GM12878 (cell line): ENCODE measurements at regions not wholly inside any gene's neighbourhood (a gene's known extent, or its start where the extent isn't known, plus 50 kb on each side); places are given as distances from the start of the nearest gene placed in this dataset.

Source experiments
- ATAC-seq: fragments of 200-7000 bp; cut with Tn5 transposase; 3 replicates; pipeline ENCODE4 v1.9.1; 2020; ENCODE audit warnings: mild to moderate bottlenecking, moderate library complexity
- BruUV-seq: library from RNA; stranded (reverse); fragments of 400-500 nt; replicated peaks from 2 replicates; lab custom pipeline; 2021; lab: Mats Ljungman, UMichigan
- CTCF ChIA-PET: fragments of 300-600 bp; sonication (Branson Sonifier 250); formaldehyde crosslinking; extraction: SDS; loops from one replicate; lab custom pipeline; 2021; ENCODE audit warnings: inconsistent platforms; lab: Yijun Ruan, JAX
- POLR2A ChIA-PET: fragments of 350-600 bp; formaldehyde crosslinking; extraction: SDS; loops from one replicate; lab custom pipeline; 2021; ENCODE audit warnings: inconsistent platforms; lab: Charles Lee
- RAD21 ChIA-PET: fragments of 300-600 bp; sonication (Branson Sonifier 250); formaldehyde crosslinking; loops from one replicate; lab custom pipeline; 2023; ENCODE audit warnings: antibody characterized with exemption; ENCODE audit not compliant: unreplicated experiment; lab: Charles Lee
- SMC1A ChIA-PET: fragments of 300-600 bp; sonication (Branson Sonifier 250); formaldehyde crosslinking; loops from one replicate; lab custom pipeline; 2023; ENCODE audit not compliant: unreplicated experiment, uncharacterized antibody; lab: Charles Lee
- DNase-seq: peaks from one replicate; pipeline ENCODE4 v3.0.0-alpha.2; 2011; ENCODE audit warnings: low read depth, low spot score
- FAIRE-seq: peaks from 3 replicates; lab custom pipeline; 2011; peaks lifted over from hg19 to GRCh38; lab: Jason Lieb, UNC
- H2AFZ ChIP-seq: 2 replicates; pipeline ENCODE4 v1.6.0; 2011; ENCODE audit warnings: low read depth, low read length, control low read depth; ENCODE audit not compliant: control insufficient read depth
- H3K27ac ChIP-seq: 2 replicates; pipeline ENCODE4 v1.5.1; 2011; ENCODE audit warnings: control low read depth; ENCODE audit not compliant: control insufficient read depth, insufficient read depth
- H3K27me3 ChIP-seq, 2 experiments: replicated peaks in 1 of 2; 2 replicates each; pipeline versions ENCODE4 v1.6.0 to v1.6.1; 2011; ENCODE audit warnings: low read length in 1 of 2; ENCODE audit not compliant: control insufficient read depth in 2 of 2, insufficient read depth in 2 of 2
- H3K36me3 ChIP-seq, 2 experiments: 2 replicates each; pipeline ENCODE4 v1.5.1; 2011; ENCODE audit warnings: low read length in 1 of 2; ENCODE audit not compliant: control insufficient read depth in 2 of 2, insufficient read depth in 2 of 2
- H3K4me1 ChIP-seq: 2 replicates; pipeline ENCODE4 v1.6.1; 2011; ENCODE audit warnings: mild to moderate bottlenecking, low read length, moderate library complexity, mixed read lengths; ENCODE audit not compliant: control insufficient read depth, insufficient read depth
- H3K4me2 ChIP-seq: 2 replicates; pipeline ENCODE4 v1.6.0; 2011; ENCODE audit warnings: control low read depth; ENCODE audit not compliant: control insufficient read depth, insufficient read depth
- H3K4me3 ChIP-seq: fragments of 200-600 bp; sonication (generic); 2 replicates; pipeline ENCODE4 v1.5.1; 2016
- H3K79me2 ChIP-seq: 2 replicates; pipeline ENCODE4 v1.6.0; 2011; ENCODE audit warnings: low read length; ENCODE audit not compliant: control insufficient read depth, insufficient read depth
- H3K9ac ChIP-seq: 2 replicates; pipeline ENCODE4 v1.8.0; 2011; ENCODE audit warnings: low read length, control low read depth, mixed read lengths; ENCODE audit not compliant: control insufficient read depth, insufficient read depth
- H3K9me3 ChIP-seq: replicated peaks from 3 replicates; pipeline ENCODE4 v1.5.1; 2011; ENCODE audit warnings: mild to moderate bottlenecking, low read length; ENCODE audit not compliant: control insufficient read depth, insufficient read depth
- H4K20me1 ChIP-seq: 2 replicates; pipeline ENCODE4 v1.6.0; 2011; ENCODE audit not compliant: control insufficient read depth, insufficient read depth
- CHD1 ChIP-seq: IDR thresholded peaks from 2 replicates; pipeline ENCODE4 v1.6.1; 2012; ENCODE audit warnings: low read depth, low read length, improper control_type of control experiment
- E2F4 ChIP-seq: IDR thresholded peaks from 2 replicates; pipeline ENCODE4 v1.6.1; 2012; ENCODE audit warnings: low read depth, low read length, improper control_type of control experiment
- E2F8 ChIP-seq: fragments of 450-650 bp; IDR thresholded peaks from 2 replicates; pipeline ENCODE4 v1.6.1; 2018; ENCODE audit warnings: mild to moderate bottlenecking, low read depth, moderate library complexity; ENCODE audit not compliant: partially characterized antibody
- ELK1 ChIP-seq: IDR thresholded peaks from 2 replicates; pipeline ENCODE4 v1.6.1; 2012; ENCODE audit warnings: low read depth, low read length, improper control_type of control experiment
- EP300 ChIP-seq, 2 experiments: fragments of 150-350 bp in 1 of 2; IDR thresholded peaks; 2 replicates each; pipeline ENCODE4 v1.6.1; 2011 to 2012; ENCODE audit warnings: low read depth in 2 of 2, low read length in 2 of 2, borderline replicate concordance in 1 of 2, improper control_type of control experiment in 1 of 2, inconsistent platforms in 1 of 2; ENCODE audit not compliant: control insufficient read depth in 1 of 2
- MLLT1 ChIP-seq: fragments of 450-650 bp; IDR thresholded peaks from 2 replicates; pipeline ENCODE4 v1.6.1; 2016; ENCODE audit warnings: mild to moderate bottlenecking
- MYC ChIP-seq: IDR thresholded peaks from 2 replicates; pipeline ENCODE4 v1.6.1; 2011; ENCODE audit warnings: mild to moderate bottlenecking, low read length, moderate library complexity, inconsistent platforms; ENCODE audit not compliant: insufficient read depth, insufficient replicate concordance, insufficient read length, severe bottlenecking
- NFXL1 ChIP-seq: fragments of 450-650 bp; IDR thresholded peaks from 2 replicates; pipeline ENCODE4 v1.6.1; 2017; ENCODE audit warnings: antibody characterized with exemption, mild to moderate bottlenecking, borderline replicate concordance
- POLR2A ChIP-seq: IDR thresholded peaks from 2 replicates; pipeline ENCODE4 v1.6.1; 2011; ENCODE audit warnings: low read depth, mild to moderate bottlenecking, low read length
- RUNX3 ChIP-seq: IDR thresholded peaks from 2 replicates; pipeline ENCODE4 v1.6.1; 2012; ENCODE audit warnings: low read length, inconsistent platforms
- SMARCA5 ChIP-seq: fragments of 450-650 bp; IDR thresholded peaks from 2 replicates; pipeline ENCODE4 v1.6.1; 2017; ENCODE audit warnings: mild to moderate bottlenecking
- SMC3 ChIP-seq: IDR thresholded peaks from 2 replicates; pipeline ENCODE4 v1.6.1; 2011; ENCODE audit warnings: low read length, improper control_type of control experiment, borderline replicate concordance
- SP1 ChIP-seq: IDR thresholded peaks from one replicate; pipeline ENCODE4 v1.6.1; 2011; ENCODE audit warnings: low read depth, low read length
- TAF1 ChIP-seq: IDR thresholded peaks from 2 replicates; pipeline ENCODE4 v1.6.1; 2011; ENCODE audit warnings: mild to moderate bottlenecking, low read depth, low read length, borderline replicate concordance
- WRNIP1 ChIP-seq: IDR thresholded peaks from 2 replicates; pipeline ENCODE4 v1.6.1; 2011; ENCODE audit warnings: low read depth, low read length, improper control_type of control experiment, borderline replicate concordance
- WGBS: methylation state at CpG from one replicate; pipeline ENCODE4 v1.1.6; 2016; ENCODE audit warnings: low lambda C conversion rate; ENCODE audit not compliant: insufficient replicate concordance, insufficient coverage; ENCODE audit errors: missing lambda C conversion rate; 5-methylcytosine and 5-hydroxymethylcytosine counted together
- in situ Hi-C: fragments of 300-500 bp; cut with MboI; formaldehyde crosslinking; loops from 9 replicates; pipeline ENCODE4 v1.14.3; 2018; ENCODE audit warnings: mixed read lengths
- intact Hi-C: fragments of 100-400 bp; cut with micrococcal nuclease; formaldehyde crosslinking; loops from one replicate; pipeline ENCODE4 v1.14.2; 2022; ENCODE audit not compliant: unreplicated experiment

GRCh38 chr2:151071906-151072305 is 189.8 kb downstream of the RBM43 start:
- intact Hi-C loops (no loop called here), in situ Hi-C loops (no loop called here)
- no peaks in the 10 kb centered on the region for H3K9me3 ChIP-seq
- H3K4me3 ChIP-seq, result no peak overlapping the region
- no TSS peak for BruUV-seq
- H3K79me2 ChIP-seq, result no peaks in the 10 kb centered on the region
- SMC1A ChIA-PET, result interaction anchor here (0.6 kb wide), 1 partner anchor 128 kb away, joined by 3 read pairs; no protein-coding TSS in a partner anchor
- TF ChIP-seq SMARCA5 (no peak), E2F4 (no peak), NFXL1 (no peak), TAF1 (no peak), SMC3 (no peak), EP300 (IDR thresholded peaks at IDR 0.05; ENCODE audit: borderline replicate concordance in 1 of 2, control insufficient read depth in 1 of 2, low read depth in 2 of 2, low read length in 2 of 2) (no peak), ELK1 (no peak), POLR2A (no peak), CHD1 (no peak), MYC (no peak), MLLT1 (no peak), E2F8 (no peak), RUNX3 (no peak), SP1 (no peak), WRNIP1 (no peak)
- no peaks in the 10 kb centered on the region; a peak in 1 of 4 replicates for H3K27me3 ChIP-seq
- CTCF ChIA-PET, result interaction anchor here (1.4 kb wide), 1 partner anchor 21 kb away, joined by 3 read pairs; no protein-coding TSS in a partner anchor
- no peaks in the 10 kb centered on the region for H3K4me1 ChIP-seq
- no peak for FAIRE-seq
- H3K9ac ChIP-seq, result no peak overlapping the region
- ATAC-seq, result no peak
- no peak for DNase-seq
- H4K20me1 ChIP-seq, result no peaks in the 10 kb centered on the region
- no peak overlapping the region for H2AFZ ChIP-seq
- no peak overlapping the region for H3K27ac ChIP-seq
- 0% methylated on average over 1 of the region's 1 CpG for WGBS
- RAD21 ChIA-PET, result no interaction called here
- H3K4me2 ChIP-seq, result no peak overlapping the region
- H3K36me3 ChIP-seq, result no peaks in the 10 kb centered on the region
- POLR2A ChIA-PET, result no interaction called here
